ENCODE measurements at regions not wholly inside any gene's neighbourhood (a gene's known extent, or its start where the extent isn't known, plus 50 kb on each side); places are given as distances from the start of the nearest gene placed in this dataset.
"Not testable (repeated sequence)": the region's sequence is repeated elsewhere in the genome, so short reads cannot be mapped to it uniquely, and the experiment has no call there.

GRCh38 chrX:40224658-40225057 lies 126.9 kb upstream of the BCOR start:
- DNase-seq: no peak

- not testable (repeated sequence) for DNase-seq
These were observed 124.9 kb upstream of the BCOR start for GRCh38 chrX:40222612-40223011.

DNA sequence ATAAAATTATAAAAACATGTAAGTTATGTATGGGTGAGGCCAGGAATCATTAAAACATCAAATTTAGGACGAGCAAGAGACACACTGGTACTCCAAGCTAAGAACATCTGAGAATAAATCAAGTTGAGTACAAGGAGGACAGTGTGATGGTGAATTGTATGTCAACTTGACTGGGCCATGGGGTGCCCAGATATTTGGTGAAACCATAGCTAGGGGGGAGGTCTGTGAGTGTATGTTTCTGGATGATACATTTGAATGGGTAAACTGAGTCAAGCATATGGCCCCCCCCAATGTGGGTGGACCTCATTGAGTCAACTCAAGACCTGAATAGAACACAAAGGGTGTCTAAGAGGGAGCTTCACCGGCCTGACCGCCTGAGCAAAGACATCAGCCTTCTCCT lies 115.3 kb upstream of the BCOR start:
- no peak for DNase-seq

GRCh38 chrX:40209951-40210617 lies 112.3 kb upstream of the BCOR start:
- no peak for DNase-seq

- peak; percentile 50 for DNase-seq
These were observed 109.9 kb upstream of the BCOR start for GRCh38 chrX:40207626-40208025.

DNA sequence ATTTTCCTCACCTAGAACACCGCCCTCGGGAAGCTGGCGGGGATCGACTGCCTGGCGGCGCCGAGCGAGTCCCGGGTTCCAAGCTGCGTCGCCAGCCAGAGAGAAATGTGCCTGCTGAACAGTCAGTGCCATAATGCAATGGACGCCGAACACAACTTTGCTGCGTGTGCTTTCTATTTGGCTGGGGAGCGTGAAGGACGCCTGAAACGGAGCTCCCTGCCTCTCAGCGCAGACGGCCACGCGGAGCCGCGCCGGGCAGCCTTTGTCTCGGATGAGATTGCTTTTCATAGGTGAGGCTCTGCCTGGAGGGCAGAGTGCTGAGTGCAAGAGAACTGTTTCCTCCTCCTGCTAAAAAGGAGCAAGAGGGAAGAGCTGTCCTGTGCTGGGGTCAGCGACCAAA lies 107.7 kb upstream of the BCOR start:
- no peak for DNase-seq

DNA sequence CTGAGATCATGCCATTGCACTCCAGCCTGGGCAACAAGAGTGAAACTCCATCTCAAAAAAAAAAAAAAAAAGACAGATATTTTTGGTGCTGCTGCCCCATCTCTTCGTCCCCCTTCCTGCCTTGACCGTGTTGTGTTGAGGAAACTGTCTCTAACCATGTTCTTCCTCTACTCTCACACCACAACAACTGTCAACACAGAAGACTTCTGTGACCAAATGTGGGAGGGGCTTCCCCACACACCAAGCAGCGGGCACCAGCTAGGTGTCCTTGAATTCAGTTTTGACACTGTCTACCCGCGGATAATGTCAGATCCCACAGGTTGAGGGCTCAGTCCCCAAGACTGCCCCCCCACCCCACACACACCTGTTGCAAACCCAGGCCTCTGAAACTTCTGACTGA lies 104.7 kb upstream of the BCOR start:
- DNase-seq: no peak

- peak; percentile 13 for DNase-seq
These were observed 103.6 kb upstream of the BCOR start for GRCh38 chrX:40201329-40201885.

DNA sequence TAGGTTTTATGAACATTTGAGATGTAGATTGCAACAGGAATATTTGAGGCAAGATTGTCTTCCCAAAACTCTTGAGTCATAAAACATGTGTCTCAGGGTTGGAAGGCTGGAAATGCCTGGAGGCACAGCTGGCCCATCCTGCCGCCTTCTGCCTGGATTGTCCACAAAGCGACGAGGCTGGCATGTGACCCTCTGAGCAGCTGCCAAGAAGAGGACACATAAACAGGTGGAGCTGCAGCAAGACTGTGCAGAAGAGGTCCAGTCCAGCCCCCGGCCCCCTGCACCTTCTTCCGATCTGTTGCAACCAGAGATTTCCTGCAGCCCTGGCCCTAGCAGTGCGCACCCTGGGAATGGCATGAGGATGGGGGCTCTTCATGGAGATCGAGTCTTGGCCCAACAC lies 101.9 kb upstream of the BCOR start:
- DNase-seq: no peak

- DNase-seq: no peak
These were observed 99.3 kb upstream of the BCOR start for GRCh38 chrX:40197071-40197470.

- no peak for DNase-seq
These were observed 97.6 kb upstream of the BCOR start for GRCh38 chrX:40195368-40195767.

DNA sequence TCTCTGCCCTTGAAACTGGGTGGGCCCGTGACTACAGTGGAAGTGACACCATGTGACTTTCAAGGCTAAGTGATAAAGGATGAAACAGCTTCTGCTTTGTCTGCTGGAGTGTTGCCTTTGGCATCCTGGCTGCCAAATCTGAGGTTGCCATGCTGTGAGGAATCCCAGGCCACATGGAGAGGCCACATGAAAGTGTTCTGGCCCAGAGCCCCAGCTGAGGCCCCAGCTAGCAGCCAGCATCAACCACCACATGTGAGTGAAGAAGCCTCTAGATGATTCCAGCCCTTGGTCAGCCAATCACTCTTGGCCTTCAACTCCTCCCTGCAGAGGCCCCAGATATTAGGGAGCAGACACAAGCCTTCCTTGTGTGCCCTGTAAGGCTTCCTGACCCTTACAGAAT lies 94.4 kb upstream of the BCOR start:
- no peak for DNase-seq

DNA sequence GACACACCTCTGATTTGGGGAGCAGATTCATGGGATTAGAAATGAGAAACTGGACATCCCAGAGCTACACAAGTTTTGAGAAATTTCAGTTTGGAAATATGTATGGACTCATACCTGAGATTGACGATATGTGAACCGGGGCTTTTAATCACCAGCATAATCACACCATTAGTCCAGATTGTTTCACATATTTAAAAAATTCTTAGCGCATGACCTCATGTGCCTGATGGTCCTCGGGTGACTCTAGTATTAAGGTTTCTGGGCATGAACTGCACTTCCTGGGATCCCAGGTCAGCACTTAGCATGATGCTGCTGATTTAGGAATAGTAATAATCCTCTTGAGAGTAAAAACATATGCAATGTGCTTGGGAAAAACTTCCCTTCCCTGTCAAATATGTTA lies 91.9 kb upstream of the BCOR start:
- no peak for DNase-seq

DNA sequence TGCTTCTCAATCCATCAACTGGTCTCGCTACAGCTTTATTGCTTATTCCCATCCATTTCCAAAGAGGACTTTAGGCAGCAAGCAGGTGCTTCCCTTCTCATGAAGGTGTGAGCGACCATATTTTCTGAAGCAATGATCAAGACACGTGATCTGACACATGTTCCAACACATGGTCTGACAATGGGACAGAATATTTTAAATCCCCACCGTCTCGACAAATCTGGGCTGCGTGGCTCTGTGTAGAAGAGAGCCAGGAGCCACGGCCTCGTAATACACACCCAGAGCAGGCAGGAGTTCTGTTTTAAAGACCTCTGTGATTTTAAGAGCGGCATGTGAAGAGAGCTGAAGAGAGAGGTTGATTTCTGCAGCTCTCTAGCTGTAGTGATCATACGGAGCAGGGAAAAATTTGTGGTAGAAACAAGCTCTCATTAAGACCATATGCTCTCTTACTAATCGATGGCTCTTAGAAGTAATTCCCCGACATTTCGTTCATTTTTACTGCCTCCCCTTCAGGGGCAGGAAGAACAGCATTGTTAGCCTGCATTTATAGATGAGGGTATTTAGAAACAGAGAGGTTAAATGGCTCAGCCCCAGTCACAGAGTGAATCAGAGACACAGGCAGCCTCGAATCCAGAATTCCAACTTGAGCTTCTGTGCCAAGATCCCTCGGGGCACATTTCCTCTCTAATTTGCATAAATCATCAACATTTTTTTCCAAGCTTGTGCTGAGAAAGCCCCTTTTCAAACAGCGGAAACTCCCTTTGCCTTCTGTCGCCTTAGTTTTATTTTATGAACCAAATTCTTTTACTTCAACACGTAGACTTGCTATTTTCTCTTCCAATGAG lies 91.0 kb upstream of the BCOR start:
- no peak for DNase-seq

DNA sequence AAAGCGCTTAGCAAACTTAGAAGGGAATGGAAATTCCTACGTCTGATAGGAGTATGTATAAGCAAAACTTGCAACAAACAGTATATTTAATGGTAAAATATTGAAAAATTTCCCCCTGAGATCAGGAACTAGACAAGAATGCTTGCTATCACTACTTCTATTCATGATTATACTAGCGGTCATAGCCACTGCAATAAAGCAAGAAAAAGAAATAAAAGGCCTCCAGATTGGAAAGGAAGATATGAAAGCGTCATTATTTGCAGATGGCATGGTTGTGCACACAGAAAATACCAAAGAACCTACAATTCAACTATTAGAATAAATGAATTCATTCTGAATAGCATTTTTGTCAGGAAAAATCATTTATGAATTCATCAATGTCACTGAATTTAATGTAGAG lies 87.2 kb upstream of the BCOR start:
- DNase-seq: no peak

DNA sequence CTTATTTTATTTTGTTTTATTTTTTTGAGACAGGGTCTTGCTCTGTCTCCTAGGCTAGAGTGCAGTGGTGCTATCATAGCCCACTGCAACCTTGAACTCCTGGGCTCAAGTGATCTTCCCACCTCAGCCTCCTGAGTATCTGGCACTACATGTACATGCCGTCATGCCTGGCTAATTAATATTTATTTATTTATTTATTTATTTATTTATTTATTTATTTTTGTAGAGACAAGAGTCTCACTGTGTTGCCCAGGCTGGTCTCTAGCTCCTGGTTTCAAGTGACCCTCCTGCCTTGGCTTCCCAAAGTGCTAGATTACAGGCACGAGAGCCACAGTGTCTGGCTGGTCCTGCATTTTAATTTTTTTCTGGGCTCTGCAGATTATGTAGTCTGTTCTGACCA lies 84.9 kb upstream of the BCOR start:
- no peak for DNase-seq

GRCh38 chrX:40182095-40182494 lies 84.3 kb upstream of the BCOR start:
- no peak for DNase-seq

DNA sequence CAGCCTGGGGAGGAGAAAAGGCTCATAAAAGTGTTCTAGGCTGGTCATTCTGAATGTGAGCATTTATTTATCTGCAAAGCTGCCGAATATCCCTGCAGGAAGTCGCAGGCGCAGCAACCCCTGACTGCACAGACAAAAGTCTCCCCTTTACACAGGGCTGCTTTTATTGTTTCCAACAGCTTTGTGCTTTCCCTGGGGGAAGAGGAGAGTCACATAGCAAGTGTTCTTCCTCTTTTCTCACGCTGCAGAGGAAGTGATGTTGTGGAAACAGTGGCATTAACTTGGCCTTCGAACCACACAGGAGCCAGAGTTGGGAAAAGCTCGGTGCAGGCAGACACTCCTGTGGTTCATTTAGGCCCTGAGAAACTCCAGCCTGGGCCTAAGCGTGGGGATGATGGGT lies 81.5 kb upstream of the BCOR start:
- no peak for DNase-seq

DNA sequence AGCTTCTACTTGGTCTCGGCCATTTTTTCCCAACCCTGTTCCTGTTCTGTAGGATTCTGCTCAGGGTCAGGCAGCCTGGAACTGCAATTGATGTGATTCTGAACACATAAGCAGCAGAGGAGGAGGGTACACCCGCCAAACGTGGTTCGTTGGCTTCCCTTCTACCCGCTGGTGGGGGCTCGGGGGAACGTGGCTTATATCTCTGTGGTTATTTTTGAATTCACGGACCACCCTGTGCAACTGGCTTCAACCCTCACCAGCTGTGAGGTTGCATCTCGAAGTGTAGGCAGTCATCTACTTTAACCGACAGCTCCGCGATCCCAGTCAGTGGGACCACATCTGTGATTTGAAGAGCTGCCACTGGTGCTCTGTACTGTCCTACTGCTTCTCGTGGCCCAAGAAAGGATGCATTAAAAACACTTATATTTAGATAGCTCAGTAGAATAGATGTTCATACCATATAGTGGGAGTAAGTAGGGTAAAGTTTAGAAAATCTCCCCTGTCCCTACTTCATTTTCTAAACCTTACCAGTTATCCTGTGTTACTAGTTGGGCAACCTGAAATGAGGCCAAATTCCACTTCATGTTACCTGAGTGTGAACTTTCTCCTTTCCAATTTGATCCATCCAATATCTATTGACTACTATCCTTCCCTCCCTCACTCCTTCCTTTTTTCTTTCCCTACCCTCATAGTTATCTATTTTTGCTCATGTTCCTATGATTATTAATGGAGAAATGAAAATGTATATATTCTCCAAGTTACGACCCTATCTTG lies 80.4 kb upstream of the BCOR start:
- DNase-seq: no peak

DNA sequence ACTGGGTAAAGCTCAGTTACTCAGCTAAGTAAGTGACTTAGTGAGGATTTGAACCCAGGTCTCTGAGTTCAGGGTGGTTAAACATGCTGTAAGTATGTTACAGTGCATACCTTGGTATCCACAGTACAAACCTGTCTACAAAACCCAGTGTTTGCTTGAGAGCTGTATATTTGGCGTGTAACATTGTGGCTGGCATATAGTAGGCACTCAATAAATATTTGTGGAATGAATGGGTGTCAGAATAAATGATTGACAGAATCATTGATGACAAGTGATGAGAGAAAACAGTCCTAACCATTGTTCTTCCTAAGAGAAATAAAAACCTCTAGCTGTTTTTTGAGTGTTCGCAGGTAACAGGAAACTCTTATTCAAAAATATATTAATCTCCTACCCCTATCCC lies 79.7 kb upstream of the BCOR start:
- peak; percentile 16 for DNase-seq

DNA sequence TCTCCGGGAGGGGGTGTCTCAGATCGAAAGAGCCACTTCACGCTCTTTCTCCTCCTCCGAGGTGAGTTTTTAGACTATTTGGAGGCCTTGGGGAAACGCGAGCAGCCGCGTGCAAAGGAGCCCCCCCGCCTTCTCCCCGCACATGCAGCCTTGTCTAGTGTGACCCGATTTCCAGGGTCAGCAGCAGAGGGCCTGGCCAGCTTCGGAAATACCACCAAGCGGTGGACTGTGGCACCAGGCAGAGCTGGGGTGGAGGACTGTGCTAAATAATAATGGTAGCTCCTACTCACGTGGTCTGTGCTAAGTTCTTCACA lies 79.3 kb upstream of the BCOR start:
- peak; percentile 42 for DNase-seq

DNA sequence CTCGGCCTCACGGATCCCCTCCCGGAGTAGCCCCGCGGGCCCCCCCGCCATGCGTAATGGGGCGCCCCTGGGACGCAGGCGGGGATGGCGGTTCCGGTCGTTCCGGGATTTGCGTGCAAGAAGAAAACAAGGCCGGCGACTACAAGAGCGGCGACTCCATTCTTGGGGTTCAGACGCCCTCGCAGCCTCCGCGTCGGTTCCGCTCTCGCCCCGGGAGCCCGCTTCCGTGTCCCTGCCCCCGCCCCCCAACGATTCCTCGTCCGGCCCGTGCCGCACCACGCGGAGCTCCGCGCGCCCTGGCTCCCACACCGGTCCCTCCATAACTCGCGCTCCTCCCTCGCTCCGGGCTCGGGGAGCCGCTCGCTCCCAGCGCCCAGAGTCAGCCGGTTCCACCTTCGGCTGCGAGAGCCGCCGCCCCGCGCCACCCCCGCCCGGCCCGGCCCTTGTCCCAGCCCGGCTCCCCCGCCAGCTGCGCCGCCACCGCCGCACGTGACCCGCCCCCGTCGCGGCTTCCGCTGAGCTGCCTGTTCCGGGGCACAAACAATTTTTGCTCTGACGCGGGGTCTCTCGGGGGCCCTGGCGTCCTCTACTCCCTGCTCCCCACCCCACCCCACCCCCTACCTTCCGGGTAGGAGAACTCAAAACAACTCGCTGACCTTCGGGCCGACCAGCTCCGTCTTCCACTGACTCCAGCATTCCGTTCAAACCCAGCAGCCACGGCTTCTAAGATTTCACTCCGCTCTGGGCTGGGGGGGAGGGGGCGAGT lies 78.8 kb upstream of the BCOR start:
- DNase-seq: peak; percentile 58

All from hematopoietic multipotent progenitor cell treated with erythropoietin and hydrocortisone succinate and interleukin-3 and kit ligand, for 8 days (in vitro differentiated cells).